Daoy (cell line): ENCODE measurements at regions not wholly inside any gene's neighbourhood (a gene's known extent, or its start where the extent isn't known, plus 50 kb on each side); places are given as distances from the start of the nearest gene placed in this dataset.

Source experiments
- DNase-seq: peaks from one replicate; pipeline ENCODE4 v3.0.0-alpha.2; 2015; ENCODE audit warnings: low read depth

DNA sequence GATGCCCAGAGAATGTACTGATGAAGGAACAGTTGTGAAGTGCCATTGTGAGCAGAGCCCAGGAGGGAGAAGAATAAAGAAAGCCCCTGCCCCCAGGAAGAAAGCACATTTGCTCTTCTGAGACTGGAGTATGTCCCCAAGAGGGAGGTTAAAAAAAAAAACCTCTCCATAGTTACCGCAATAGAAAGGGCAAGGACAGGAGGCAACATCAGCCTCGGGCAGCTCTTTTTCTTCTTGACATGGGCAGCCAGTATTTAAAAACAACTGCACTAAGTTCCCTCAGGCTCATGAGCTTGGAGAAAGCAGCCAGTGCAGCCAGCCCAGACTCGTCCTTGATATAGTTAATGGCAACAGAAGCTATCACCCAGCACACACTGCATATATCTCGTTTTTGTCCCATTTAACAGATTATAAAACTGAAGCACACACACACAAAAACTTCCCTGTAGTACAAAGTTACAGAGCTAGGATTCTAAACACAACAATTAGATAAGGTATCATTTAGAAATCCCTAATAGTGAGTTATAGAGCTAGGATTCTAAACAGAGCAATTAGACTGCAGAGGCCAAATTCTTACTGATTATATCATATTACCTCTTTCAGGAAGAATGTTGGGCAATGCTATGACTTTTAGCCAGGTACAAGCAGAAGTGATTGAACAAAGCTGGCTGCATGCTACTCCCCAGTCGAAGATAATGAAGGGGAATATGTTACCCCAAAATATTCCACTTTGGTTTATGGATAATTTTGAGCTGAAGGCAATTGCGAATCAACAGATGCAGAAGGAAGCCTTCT is 823.5 kb downstream of the GRID1 start:
- DNase-seq = no peak

DNA sequence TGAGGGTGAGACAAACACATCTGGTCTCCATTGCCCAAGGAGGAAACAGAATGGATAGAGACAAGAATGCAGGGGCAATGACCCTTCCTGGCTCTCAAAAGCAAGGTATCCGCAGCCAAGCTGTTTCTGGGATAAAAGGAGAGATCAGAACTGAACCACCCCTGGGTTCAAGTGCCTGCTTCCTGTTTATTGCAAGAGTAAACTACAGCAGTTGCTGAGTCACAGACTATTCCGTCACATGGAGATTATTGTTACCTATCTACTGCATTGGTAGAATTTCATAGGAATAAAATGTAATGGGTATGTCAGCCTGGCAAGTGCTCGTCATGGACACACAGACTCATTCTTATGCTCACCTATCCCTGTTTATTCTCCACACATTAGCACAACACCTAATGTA is 821.6 kb downstream of the GRID1 start:
- no peak for DNase-seq

DNA sequence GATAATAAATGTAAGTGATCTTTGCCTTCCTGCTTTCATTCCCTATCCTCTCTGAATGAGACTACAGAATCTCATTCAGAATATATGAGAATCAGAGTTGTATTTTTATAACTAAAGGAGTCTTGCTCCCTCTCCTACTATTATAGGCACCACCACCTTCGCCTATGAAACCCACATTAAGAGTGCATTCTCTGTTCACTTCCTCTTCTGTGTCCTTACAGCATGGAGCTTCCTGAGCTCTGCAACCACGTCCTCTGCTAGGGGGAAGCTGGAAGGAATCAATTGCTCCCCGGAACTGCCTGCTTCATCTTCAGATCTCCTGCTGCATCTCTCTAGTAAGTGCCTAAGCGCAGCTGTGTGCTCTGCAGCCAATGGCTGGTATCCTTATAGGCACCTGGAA is 820.7 kb downstream of the GRID1 start:
- DNase-seq = no peak

DNA sequence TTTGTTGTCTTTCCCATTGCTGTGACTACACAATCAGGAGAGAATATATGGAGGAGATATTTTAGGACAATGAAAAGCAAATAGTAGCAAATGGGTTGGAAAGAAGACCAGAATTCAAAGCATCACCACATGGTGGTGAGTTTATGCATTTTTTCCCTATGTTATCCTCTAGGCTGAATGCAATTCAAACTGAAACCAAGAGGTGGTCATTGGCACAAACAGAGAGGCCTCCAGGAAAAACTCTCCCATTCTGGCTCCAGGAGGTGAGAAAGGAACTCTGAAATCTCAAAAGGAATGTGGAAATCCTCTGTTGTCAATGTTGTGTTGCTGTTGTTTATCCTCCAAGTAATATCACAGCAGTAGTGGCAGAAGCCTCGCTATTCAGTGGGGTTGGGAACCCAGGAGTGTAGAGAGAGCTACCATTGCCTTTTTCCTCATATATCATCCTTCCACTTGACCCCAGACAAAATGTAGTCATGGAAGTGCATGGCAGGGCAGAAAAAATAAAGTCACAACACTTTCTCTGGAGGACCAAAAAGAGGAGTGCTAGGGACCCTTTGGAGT is 819.1 kb downstream of the GRID1 start:
- DNase-seq = no peak

DNA sequence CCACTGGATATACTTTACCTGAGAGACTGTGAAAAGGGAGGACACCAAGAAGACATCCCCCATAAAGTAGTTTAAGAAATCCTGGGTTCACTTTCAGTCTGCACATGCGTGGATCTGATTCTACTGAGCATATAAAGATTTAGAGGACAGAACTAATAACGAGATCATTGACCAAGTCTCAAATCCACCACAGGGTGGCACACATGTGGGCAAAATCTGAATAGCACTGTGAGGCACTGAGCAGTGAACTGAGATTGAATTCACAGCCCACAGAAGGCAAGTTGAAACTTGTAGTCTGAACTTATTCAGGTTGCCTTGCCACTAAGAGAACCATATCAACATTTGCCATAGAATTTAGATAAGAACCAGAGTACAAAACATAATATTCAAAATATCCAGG is 818.6 kb downstream of the GRID1 start:
- no peak for DNase-seq
